Adrenal gland (tissue), 9 donors: ENCODE measurements at regions not wholly inside any gene's neighbourhood (a gene's known extent, or its start where the extent isn't known, plus 50 kb on each side); places are given as distances from the start of the nearest gene placed in this dataset.

Experiments
- DNase-seq, 7 donors: peaks; one replicate each; pipeline ENCODE4 v3.0.0-alpha.2; 2019 to 2020
- H3K27ac ChIP-seq, 5 donors: fragments of 200-600 bp; sonication (generic) in 4 of 5; 1 replicate in 3 of 5; 2 replicates in 2 of 5; pipeline versions ENCODE4 v1.5.1 to v1.8.0; 2016 to 2020; ENCODE audit warnings: mild to moderate bottlenecking in 1 of 5
- H3K27me3 ChIP-seq: fragments of 200-600 bp; 2 replicates; pipeline ENCODE4 v1.8.0; 2021
- H3K36me3 ChIP-seq, 2 donors: fragments of 200-600 bp; replicated peaks in 1 of 2; 1 replicate in 1 of 2; 2 replicates in 1 of 2; pipeline versions ENCODE4 v1.5.1 to v1.8.0; 2018 to 2022
- H3K4me1 ChIP-seq, 2 donors: fragments of 200-600 bp; replicated peaks in 1 of 2; 1 replicate in 1 of 2; 2 replicates in 1 of 2; pipeline versions ENCODE4 v1.5.1 to v1.8.0; 2018 to 2021
- H3K4me3 ChIP-seq, 4 donors: fragments of 200-600 bp; sonication (generic) in 3 of 4; one replicate each; pipeline ENCODE4 v1.5.1; 2016 to 2018
- H3K9me3 ChIP-seq, 3 donors: fragments of 200-600 bp; sonication (generic) in 1 of 3; replicated peaks in 1 of 3; 1 replicate in 2 of 3; 2 replicates in 1 of 3; pipeline versions ENCODE4 v1.5.1 to v1.8.0; 2016 to 2021
- POLR2A ChIP-seq, 2 donors: fragments of 450-650 bp; IDR thresholded peaks; one replicate each; pipeline ENCODE4 v1.6.1; 2017; ENCODE audit warnings: antibody characterized with exemption in 2 of 2, mild to moderate bottlenecking in 2 of 2, moderate library complexity in 1 of 2
- WGBS, 4 donors: extraction: QIAGEN DNeasy Blood & Tissue Kit in 2 of 4; methylation state at CpG; one replicate each; pipeline versions ENCODE4 v1.1.5 to v1.1.7; 2013 to 2017; 5-methylcytosine and 5-hydroxymethylcytosine counted together
- intact Hi-C, 2 donors: fragments of 100-400 bp; cut with DNase I; formaldehyde crosslinking; loops; one replicate each; pipeline versions ENCODE4 v1.14.1 to v1.15.0; 2022 to 2023
- TF ChIP-seq, protein P1 (sequence below), 6 experiments: fragments of 450-650 bp in 4 of 6; fragments of 200-600 bp in 2 of 6; sonication (generic) in 1 of 6; IDR thresholded peaks; 1 replicate in 5 of 6; 2 replicates in 1 of 6; pipeline versions ENCODE4 v1.5.1 to v1.8.0; 2016 to 2021; ENCODE audit warnings: antibody characterized with exemption in 6 of 6, mild to moderate bottlenecking in 2 of 6, moderate library complexity in 1 of 6
- donor health status: healthy with polysubstance abuse.
- donor health status: Bipolar disorder and iron deficiency.
- donor health status: DM: yes; HTN: yes; CAD: no.
- donor health status: DM: no; HTN: no; CAD: no.
- donor health status: DM: no; HTN: no; CAD: no.

DNA sequence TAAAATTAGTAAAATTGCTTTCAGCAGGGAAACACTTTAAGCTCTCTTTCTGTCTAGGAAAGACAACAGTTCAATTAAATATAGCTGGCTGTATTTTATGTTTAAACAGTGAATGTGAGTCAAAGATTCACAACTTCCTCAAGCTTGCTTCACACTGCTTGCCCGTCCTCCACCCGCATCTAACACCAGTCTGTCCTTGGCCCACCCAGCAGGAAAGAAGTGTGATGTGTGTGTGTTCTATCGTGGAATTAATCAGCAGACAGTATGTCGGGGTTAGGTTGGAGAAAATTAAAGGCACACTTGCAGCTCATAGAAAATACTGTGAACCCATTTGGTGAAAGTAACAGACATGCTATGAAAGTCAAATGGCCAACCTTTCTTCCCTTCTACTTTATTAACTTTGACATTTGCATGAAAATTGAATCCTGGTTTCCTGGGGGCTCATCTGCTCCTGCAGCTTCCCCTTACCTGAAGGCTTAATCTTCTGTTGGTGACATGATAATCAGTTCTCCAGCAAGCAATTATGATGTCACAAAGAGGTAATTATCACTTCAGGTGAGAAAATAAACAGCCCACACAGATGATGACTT is 182.0 kb downstream of the UXS1 start:
- H3K27ac ChIP-seq: no peak overlapping the region
- no peaks in the 10 kb centered on the region for H3K36me3 ChIP-seq
- H3K9me3 ChIP-seq: no peaks in the 10 kb centered on the region
- no peak overlapping the region for H3K4me3 ChIP-seq
- no peaks in the 10 kb centered on the region for H3K27me3 ChIP-seq
- 45 to 61% (median 60%) methylated on average over 4 of the region's 4 CpGs for WGBS, 4 donors
- DNase-seq: no peak
- intact Hi-C loops: no loop called here
- TF ChIP-seq POLR2A (IDR thresholded peaks at IDR 0.05): no peak
- H3K4me1 ChIP-seq: no peaks in the 10 kb centered on the region

DNA sequence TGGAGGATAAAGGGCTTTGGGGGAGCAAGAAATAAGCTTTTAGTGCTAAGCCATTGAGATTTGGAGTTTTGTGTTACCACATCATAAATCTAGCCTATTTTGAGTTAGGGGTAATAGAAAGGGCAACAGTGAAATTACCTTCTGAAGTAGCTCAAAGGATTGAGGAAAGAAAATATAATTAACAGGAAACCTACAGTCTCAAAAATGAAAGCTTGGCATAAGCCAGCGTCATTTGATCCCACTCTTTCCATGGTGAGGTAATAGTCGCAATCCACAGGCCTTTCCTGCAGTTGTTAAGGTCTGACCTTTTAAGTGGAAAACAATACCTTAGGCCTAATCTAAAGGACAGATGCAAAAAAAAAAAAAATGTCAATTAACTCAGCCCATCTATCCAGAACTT is 182.7 kb downstream of the UXS1 start:
- H3K9me3 ChIP-seq: no peaks in the 10 kb centered on the region
- H3K36me3 ChIP-seq: no peaks in the 10 kb centered on the region
- no peak for DNase-seq
- WGBS, 4 donors: 74 to 89% (median 81%) methylated on average over 2 of the region's 2 CpGs
- H3K4me3 ChIP-seq: no peak overlapping the region
- no peaks in the 10 kb centered on the region for H3K4me1 ChIP-seq
- TF ChIP-seq, protein P1, sequence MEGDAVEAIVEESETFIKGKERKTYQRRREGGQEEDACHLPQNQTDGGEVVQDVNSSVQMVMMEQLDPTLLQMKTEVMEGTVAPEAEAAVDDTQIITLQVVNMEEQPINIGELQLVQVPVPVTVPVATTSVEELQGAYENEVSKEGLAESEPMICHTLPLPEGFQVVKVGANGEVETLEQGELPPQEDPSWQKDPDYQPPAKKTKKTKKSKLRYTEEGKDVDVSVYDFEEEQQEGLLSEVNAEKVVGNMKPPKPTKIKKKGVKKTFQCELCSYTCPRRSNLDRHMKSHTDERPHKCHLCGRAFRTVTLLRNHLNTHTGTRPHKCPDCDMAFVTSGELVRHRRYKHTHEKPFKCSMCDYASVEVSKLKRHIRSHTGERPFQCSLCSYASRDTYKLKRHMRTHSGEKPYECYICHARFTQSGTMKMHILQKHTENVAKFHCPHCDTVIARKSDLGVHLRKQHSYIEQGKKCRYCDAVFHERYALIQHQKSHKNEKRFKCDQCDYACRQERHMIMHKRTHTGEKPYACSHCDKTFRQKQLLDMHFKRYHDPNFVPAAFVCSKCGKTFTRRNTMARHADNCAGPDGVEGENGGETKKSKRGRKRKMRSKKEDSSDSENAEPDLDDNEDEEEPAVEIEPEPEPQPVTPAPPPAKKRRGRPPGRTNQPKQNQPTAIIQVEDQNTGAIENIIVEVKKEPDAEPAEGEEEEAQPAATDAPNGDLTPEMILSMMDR (IDR thresholded peaks at IDR 0.05): no peak
- no peak for TF ChIP-seq POLR2A (IDR thresholded peaks at IDR 0.05)
- intact Hi-C loops: no loop called here
- H3K27ac ChIP-seq: no peak overlapping the region
- no peaks in the 10 kb centered on the region for H3K27me3 ChIP-seq

DNA sequence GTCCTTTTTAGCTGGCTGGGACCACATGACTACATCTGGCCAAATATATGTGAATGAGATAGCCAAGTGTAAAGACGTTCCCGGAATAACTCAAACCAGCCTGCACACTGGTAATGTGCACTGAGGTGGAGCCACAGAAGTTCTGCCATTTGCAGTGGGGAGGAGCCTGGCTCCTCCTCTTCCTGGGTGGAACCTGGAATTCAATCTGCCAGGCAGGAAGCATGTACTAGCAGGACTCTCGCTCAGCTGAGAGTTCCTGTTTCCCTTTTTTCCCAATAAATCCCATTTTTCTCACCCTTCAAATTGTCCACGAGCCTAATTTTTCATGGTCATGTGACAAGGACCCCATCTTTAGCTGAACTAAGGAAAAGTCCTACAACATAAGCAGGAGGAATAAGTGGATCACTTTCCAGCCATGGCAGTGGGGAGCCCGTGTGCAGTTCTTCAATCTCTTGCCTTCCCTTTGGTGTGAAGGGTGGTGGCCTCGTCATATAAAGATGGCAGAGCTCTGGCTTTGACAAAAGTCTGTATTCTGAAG is 183.2 kb downstream of the UXS1 start:
- no peak for DNase-seq
- H3K27ac ChIP-seq: no peak overlapping the region
- intact Hi-C loops: no loop called here
- no peaks in the 10 kb centered on the region for H3K4me1 ChIP-seq
- WGBS, 4 donors: 85 to 89% (median 87%) methylated on average over 6 of the region's 6 CpGs
- no peaks in the 10 kb centered on the region for H3K27me3 ChIP-seq
- TF ChIP-seq POLR2A (IDR thresholded peaks at IDR 0.05): no peak
- TF ChIP-seq, protein P1 (IDR thresholded peaks at IDR 0.05): no peak
- no peaks in the 10 kb centered on the region for H3K9me3 ChIP-seq
- no peaks in the 10 kb centered on the region for H3K36me3 ChIP-seq
- H3K4me3 ChIP-seq: no peak overlapping the region

DNA sequence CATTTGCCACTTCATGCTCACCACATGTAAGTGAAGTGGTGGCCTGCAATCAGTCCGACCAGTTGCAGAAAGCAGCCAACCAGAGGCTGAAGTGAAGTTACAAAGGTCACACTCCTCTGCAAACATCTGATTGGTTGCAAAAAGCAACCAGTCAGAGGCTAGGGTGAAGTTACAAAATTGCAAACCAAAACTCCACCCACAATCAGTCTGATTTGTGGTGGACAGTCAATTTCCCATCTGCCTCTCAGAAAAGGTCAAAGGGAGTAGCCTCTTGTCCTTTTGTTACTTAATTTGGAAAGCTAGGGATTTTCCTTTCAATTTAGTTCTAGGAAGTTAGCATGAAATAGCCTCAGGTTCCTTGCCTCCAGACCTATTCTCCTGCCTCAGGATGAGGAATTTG is 185.0 kb downstream of the UXS1 start:
- Histone ChIP-seq H3K36me3 (no peaks in the 10 kb centered on the region), H3K27me3 (no peaks in the 10 kb centered on the region), H3K9me3 (peaks cover 0 to 12% (median 10%) of the 10 kb centered on the region in 3 donors), H3K27ac (no peak overlapping the region), H3K4me1 (no peaks in the 10 kb centered on the region), H3K4me3 (no peak overlapping the region)
- WGBS, 4 donors: 45 to 57% (median 52%) methylated on average over 1 of the region's 1 CpG
- DNase-seq: no peak
- intact Hi-C loops: no loop called here
- TF ChIP-seq POLR2A (IDR thresholded peaks at IDR 0.05): no peak
- TF ChIP-seq, protein P1 (IDR thresholded peaks at IDR 0.05): no peak

DNA sequence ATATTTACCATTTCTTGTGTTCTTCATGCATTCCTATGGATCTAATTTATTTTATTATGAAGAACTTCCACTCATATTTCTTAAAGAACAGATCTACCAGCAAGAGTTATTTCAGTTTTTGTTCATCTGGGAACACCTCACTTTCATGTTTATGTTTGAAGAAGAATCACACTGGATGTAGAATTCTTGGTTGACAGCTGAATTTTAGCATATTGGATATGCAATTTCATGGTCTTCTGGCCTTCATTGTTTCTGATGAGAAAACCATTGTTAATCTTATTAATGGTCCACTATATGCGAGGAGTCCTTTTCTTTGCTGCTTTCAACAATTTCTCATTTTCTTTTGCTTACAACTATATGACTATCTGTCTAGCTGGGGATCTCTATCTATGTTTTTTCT is 189.2 kb downstream of the UXS1 start:
- intact Hi-C loops: no loop called here
- Histone ChIP-seq H3K4me3 (no peak overlapping the region), H3K36me3 (no peaks in the 10 kb centered on the region), H3K27ac (no peak overlapping the region), H3K27me3 (no peaks in the 10 kb centered on the region), H3K4me1 (no peaks in the 10 kb centered on the region), H3K9me3 (peaks cover 0 to 13% (median 10%) of the 10 kb centered on the region in 3 donors)
- DNase-seq: no peak
- WGBS, 4 donors: 86 to 100% (median 95%) methylated on average over 1 of the region's 1 CpG
- TF ChIP-seq POLR2A (IDR thresholded peaks at IDR 0.05): no peak
- TF ChIP-seq, protein P1 (IDR thresholded peaks at IDR 0.05): no peak
